DND-41 (cell line): ENCODE measurements at regions not wholly inside any gene's neighbourhood (a gene's known extent, or its start where the extent isn't known, plus 50 kb on each side); places are given as distances from the start of the nearest gene placed in this dataset.

Experiments
- EZH2 ChIP-seq: IDR thresholded peaks from 3 replicates; pipeline ENCODE4 v1.6.1; 2012; ENCODE audit warnings: borderline replicate concordance, low read depth, mild to moderate bottlenecking, moderate library complexity, low read length, inconsistent platforms; ENCODE audit not compliant: severe bottlenecking
- TF ChIP-seq, protein P1 (sequence below): IDR thresholded peaks from 2 replicates; pipeline ENCODE4 v1.5.1; 2012; ENCODE audit warnings: borderline replicate concordance, low read length, moderate library complexity, mild to moderate bottlenecking; ENCODE audit not compliant: poor library complexity, severe bottlenecking; ENCODE audit errors: extremely low read depth

GRCh38 chr14:32027255-32027939, 49.7 kb upstream of the ARHGAP5 start:
- TF ChIP-seq, protein P1, sequence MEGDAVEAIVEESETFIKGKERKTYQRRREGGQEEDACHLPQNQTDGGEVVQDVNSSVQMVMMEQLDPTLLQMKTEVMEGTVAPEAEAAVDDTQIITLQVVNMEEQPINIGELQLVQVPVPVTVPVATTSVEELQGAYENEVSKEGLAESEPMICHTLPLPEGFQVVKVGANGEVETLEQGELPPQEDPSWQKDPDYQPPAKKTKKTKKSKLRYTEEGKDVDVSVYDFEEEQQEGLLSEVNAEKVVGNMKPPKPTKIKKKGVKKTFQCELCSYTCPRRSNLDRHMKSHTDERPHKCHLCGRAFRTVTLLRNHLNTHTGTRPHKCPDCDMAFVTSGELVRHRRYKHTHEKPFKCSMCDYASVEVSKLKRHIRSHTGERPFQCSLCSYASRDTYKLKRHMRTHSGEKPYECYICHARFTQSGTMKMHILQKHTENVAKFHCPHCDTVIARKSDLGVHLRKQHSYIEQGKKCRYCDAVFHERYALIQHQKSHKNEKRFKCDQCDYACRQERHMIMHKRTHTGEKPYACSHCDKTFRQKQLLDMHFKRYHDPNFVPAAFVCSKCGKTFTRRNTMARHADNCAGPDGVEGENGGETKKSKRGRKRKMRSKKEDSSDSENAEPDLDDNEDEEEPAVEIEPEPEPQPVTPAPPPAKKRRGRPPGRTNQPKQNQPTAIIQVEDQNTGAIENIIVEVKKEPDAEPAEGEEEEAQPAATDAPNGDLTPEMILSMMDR = no peak
- TF ChIP-seq EZH2 = no peak
